ENCODE measurements at regions not wholly inside any gene's neighbourhood (a gene's known extent, or its start where the extent isn't known, plus 50 kb on each side); places are given as distances from the start of the nearest gene placed in this dataset.

DNA sequence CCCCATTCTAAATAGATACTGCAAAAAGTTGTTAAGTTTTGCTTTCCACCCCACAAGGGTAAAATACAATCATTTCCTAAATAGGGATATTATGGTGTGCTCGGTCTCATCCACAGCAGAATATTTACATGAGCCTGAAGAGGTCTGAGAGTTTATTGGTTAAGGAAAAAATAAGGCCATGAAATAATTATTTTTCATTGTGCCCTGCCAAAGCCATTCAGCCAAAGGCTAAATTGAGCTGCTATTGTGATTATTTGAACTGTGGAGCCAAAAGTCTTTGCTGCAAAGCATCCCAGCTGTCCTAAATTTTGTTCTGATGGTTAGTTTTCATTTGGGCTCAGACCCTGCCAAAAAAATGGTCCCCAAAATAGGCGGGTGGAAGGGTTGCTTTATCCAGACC is 298.7 kb upstream of the ESRRG start:
- no peak overlapping the region for H3K9ac ChIP-seq (ENCODE audit: low read depth, low read length, poor library complexity, severe bottlenecking)
- no peak overlapping the region for H3K4me2 ChIP-seq (ENCODE audit: low read depth, low read length, poor library complexity, severe bottlenecking)
- H3K4me3 ChIP-seq (ENCODE audit: low read length, poor library complexity, severe bottlenecking): no peak overlapping the region
- H3K36me3 ChIP-seq (ENCODE audit: insufficient read depth, low read length): no peaks in the 10 kb centered on the region
- no peaks in the 10 kb centered on the region for H3F3A ChIP-seq (ENCODE audit: low read depth)
- H4K20me1 ChIP-seq (ENCODE audit: insufficient read depth, low read length, poor library complexity, severe bottlenecking): no peaks in the 10 kb centered on the region
- H3K4me1 ChIP-seq (ENCODE audit: insufficient read depth, low read length, poor library complexity, severe bottlenecking): no peaks in the 10 kb centered on the region
- H3K9me3 ChIP-seq (ENCODE audit: insufficient read depth, low read depth, low read length): no peaks in the 10 kb centered on the region
- TF ChIP-seq EZH2phosphoT487 (IDR thresholded peaks at IDR 0.05; ENCODE audit: borderline replicate concordance): no peak
- TF ChIP-seq, protein P1, sequence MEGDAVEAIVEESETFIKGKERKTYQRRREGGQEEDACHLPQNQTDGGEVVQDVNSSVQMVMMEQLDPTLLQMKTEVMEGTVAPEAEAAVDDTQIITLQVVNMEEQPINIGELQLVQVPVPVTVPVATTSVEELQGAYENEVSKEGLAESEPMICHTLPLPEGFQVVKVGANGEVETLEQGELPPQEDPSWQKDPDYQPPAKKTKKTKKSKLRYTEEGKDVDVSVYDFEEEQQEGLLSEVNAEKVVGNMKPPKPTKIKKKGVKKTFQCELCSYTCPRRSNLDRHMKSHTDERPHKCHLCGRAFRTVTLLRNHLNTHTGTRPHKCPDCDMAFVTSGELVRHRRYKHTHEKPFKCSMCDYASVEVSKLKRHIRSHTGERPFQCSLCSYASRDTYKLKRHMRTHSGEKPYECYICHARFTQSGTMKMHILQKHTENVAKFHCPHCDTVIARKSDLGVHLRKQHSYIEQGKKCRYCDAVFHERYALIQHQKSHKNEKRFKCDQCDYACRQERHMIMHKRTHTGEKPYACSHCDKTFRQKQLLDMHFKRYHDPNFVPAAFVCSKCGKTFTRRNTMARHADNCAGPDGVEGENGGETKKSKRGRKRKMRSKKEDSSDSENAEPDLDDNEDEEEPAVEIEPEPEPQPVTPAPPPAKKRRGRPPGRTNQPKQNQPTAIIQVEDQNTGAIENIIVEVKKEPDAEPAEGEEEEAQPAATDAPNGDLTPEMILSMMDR (conservative IDR thresholded peaks at IDR 0.05; ENCODE audit: low read length): no peak
- no peaks in the 10 kb centered on the region for H3K27me3 ChIP-seq (ENCODE audit: insufficient read depth, low read length, poor library complexity, severe bottlenecking)
- H3K9me2 ChIP-seq (replicated peaks; ENCODE audit: low read depth, low read length): no peaks in the 10 kb centered on the region
- H3K79me2 ChIP-seq (ENCODE audit: insufficient read depth, low read length): no peaks in the 10 kb centered on the region
- no peak overlapping the region for H2AFZ ChIP-seq (ENCODE audit: low read length)

DNA sequence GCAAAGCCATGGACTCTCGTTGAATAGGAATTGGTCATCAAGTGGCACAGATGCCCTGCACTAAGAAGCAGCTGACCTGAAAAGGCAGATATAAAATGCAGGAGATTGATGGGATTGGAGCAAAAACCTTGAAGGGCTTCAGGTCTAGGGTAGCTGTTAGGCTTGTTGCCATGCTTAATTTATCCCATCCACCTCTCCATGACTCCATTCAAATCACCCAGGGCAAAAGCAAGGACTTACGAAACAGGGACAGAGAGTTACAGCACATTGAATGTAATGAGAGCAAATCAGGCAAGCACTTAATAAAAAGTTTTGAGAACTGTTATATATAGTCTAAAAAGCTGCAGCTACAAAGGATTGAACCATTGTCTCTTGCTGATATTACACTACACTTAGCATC is 298.2 kb upstream of the ESRRG start:
- H3F3A ChIP-seq (ENCODE audit: low read depth): no peaks in the 10 kb centered on the region
- H2AFZ ChIP-seq (ENCODE audit: low read length): no peak overlapping the region
- H3K36me3 ChIP-seq (ENCODE audit: insufficient read depth, low read length): no peaks in the 10 kb centered on the region
- no peaks in the 10 kb centered on the region for H3K9me3 ChIP-seq (ENCODE audit: insufficient read depth, low read depth, low read length)
- H3K27me3 ChIP-seq (ENCODE audit: insufficient read depth, low read length, poor library complexity, severe bottlenecking): no peaks in the 10 kb centered on the region
- H3K9ac ChIP-seq (ENCODE audit: low read depth, low read length, poor library complexity, severe bottlenecking): no peak overlapping the region
- no peaks in the 10 kb centered on the region for H3K79me2 ChIP-seq (ENCODE audit: insufficient read depth, low read length)
- TF ChIP-seq, protein P1 (conservative IDR thresholded peaks at IDR 0.05; ENCODE audit: low read length): no peak
- TF ChIP-seq EZH2phosphoT487 (IDR thresholded peaks at IDR 0.05; ENCODE audit: borderline replicate concordance): no peak
- H3K4me2 ChIP-seq (ENCODE audit: low read depth, low read length, poor library complexity, severe bottlenecking): no peak overlapping the region
- no peaks in the 10 kb centered on the region for H3K4me1 ChIP-seq (ENCODE audit: insufficient read depth, low read length, poor library complexity, severe bottlenecking)
- no peaks in the 10 kb centered on the region for H3K9me2 ChIP-seq (replicated peaks; ENCODE audit: low read depth, low read length)
- H4K20me1 ChIP-seq (ENCODE audit: insufficient read depth, low read length, poor library complexity, severe bottlenecking): no peaks in the 10 kb centered on the region
- no peak overlapping the region for H3K4me3 ChIP-seq (ENCODE audit: low read length, poor library complexity, severe bottlenecking)

DNA sequence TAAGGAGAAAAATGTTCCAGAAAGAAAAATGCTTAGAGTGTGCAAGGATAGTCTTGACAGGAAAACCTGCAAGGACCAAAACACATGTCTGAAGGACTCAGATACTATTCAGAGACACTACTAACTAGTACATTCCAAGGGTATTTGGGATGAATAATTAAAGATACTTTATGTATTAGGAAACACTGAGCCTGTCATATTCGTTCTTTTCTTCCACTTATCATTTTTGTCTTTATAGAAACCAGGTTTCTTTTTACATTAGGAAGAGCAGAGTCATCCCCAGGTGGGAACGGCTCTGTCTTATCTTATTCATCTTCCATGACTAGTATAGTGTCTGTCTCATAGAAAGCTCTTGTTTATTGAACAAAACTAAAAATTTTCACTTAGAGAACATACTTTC is 296.2 kb upstream of the ESRRG start:
- H3K9me2 ChIP-seq (replicated peaks; ENCODE audit: low read depth, low read length): no peaks in the 10 kb centered on the region
- no peak overlapping the region for H3K4me2 ChIP-seq (ENCODE audit: low read depth, low read length, poor library complexity, severe bottlenecking)
- no peaks in the 10 kb centered on the region for H3K36me3 ChIP-seq (ENCODE audit: insufficient read depth, low read length)
- no peak overlapping the region for H3K4me3 ChIP-seq (ENCODE audit: low read length, poor library complexity, severe bottlenecking)
- H3K4me1 ChIP-seq (ENCODE audit: insufficient read depth, low read length, poor library complexity, severe bottlenecking): no peaks in the 10 kb centered on the region
- no peaks in the 10 kb centered on the region for H3K9me3 ChIP-seq (ENCODE audit: insufficient read depth, low read depth, low read length)
- H3K27me3 ChIP-seq (ENCODE audit: insufficient read depth, low read length, poor library complexity, severe bottlenecking): no peaks in the 10 kb centered on the region
- no peaks in the 10 kb centered on the region for H3K79me2 ChIP-seq (ENCODE audit: insufficient read depth, low read length)
- no peak for TF ChIP-seq EZH2phosphoT487 (IDR thresholded peaks at IDR 0.05; ENCODE audit: borderline replicate concordance)
- TF ChIP-seq, protein P1 (conservative IDR thresholded peaks at IDR 0.05; ENCODE audit: low read length): no peak
- no peaks in the 10 kb centered on the region for H3F3A ChIP-seq (ENCODE audit: low read depth)
- no peaks in the 10 kb centered on the region for H4K20me1 ChIP-seq (ENCODE audit: insufficient read depth, low read length, poor library complexity, severe bottlenecking)
- H3K9ac ChIP-seq (ENCODE audit: low read depth, low read length, poor library complexity, severe bottlenecking): no peak overlapping the region
- H2AFZ ChIP-seq (ENCODE audit: low read length): no peak overlapping the region

All from Loucy (cell line).